GM21825 (cell line): ENCODE measurements at regions not wholly inside any gene's neighbourhood (a gene's known extent, or its start where the extent isn't known, plus 50 kb on each side); places are given as distances from the start of the nearest gene placed in this dataset.

ENCODE experiments used
- ATAC-seq: cut with Tn5 transposase; IDR thresholded peaks from one replicate; pipeline ENCODE4 v1.9.1; 2021; ENCODE audit warnings: mild to moderate bottlenecking, moderate library complexity; ENCODE audit not compliant: unreplicated experiment

DNA sequence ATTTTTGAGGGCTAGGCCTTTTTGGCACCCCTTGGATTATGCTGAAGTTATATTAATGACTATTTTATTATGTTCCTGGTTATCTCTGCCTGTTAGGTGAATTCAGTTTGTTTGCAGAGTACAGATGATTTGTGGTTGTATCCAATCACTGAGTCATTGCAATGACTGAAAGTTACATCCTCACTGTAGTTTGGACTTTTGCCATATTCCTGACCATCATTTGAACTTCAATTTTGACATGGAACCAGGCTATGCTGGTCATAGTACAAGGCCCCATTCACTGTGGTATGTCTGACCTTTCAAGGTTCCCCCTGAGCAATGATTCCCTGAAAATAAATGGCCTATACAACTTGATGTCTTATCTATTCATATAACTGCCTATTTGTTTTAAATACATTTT lies 621.0 kb downstream of the CCER1 start:
- no peak for ATAC-seq

DNA sequence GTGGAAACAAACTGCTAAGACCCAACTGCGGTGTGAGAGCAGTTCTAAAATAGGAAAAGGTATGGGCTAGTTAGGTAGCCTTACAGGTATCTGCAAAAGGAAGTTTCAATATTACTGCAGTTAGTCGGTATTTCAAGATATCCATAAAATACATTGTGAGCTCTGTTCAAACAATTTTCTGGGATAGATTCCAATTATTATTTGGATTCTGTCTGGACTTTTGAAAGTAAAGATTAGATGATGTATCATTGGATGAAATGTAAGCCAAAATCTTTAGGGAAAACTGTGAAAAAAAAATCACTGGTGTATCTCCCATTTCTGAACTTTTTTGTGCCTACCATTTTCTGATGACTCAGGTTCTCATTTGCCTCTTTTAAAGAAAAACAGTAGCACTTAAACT lies 621.6 kb downstream of the CCER1 start:
- ATAC-seq, result no peak

DNA sequence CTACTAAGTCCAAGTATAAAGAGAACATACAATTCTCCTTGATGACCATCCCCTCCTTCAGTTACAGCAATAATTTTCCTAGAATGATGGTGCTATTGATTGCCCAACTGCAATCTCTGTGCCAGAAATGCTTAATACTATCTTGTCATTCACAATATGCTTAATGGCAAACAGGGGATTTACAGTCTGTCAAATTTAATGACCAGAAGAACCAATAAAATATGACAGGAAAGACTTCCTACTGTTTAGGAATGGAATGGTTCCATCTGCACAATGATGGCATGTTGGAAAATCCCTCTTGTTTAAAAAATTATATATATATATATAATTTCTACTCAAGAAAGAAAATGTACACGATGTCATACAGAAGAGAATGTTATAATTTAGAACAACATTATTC lies 623.2 kb downstream of the CCER1 start:
- no peak for ATAC-seq

DNA sequence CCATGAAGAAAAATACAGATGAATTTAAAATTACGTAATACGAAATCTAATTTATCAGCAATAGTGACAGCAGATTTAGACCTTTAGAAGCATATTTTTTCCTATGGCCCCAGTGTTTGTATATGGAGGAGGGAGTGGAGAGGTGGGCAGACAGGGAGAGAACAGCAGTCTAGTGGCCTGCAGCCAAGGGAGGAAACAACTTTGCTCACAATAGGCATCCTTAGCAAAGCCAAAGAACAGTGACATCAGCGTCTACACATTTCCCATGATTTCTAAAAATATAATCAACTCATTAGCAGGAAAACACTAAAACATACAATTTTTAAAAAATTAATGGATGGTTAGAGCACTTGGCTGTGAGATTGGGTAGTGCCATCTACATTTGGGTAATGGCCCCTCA lies 622.6 kb upstream of the ATP2B1 start:
- no peak for ATAC-seq

DNA sequence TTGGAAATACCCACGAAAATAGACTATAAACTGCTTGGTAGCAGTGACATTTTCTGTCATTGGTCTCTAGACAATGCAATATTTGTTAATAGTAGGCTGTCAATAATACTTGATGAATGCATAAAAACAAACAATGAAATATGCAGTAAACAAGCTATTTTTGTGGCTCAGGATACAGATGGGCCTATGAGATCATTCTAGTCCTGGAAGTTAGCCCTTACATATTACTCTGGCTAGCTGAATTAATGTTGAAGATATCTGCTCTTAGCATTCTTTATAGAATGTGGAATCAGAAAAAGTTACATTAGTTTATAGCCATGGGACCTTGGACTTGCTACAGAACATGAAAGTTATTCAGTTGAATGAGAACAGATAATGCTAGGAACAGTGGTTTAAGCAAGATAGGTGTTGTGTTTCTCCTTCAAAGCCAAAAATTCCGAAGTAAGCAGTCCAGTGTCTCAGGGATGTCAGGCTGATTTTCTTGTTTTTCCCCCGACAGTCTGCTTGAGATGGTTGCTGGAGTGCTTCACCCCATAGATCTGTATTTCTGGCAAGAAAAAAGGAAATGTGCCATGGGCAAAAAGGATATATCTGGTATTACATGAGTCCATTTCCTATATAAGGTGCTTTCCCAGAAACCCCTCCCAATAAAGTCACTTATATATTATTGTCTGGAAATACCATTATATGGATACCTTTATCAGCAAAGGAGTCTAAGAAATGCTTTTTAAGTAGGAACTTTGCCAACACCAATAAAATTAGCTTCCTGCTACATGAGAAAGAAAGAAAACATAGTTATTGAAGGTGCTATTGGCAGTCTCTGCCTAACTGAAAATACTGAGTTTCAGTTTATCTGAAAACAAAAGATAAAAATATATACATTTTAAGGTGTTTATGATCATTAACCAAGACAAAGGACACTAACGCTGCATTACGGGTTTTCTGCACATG lies 619.4 kb upstream of the ATP2B1 start:
- no peak for ATAC-seq

DNA sequence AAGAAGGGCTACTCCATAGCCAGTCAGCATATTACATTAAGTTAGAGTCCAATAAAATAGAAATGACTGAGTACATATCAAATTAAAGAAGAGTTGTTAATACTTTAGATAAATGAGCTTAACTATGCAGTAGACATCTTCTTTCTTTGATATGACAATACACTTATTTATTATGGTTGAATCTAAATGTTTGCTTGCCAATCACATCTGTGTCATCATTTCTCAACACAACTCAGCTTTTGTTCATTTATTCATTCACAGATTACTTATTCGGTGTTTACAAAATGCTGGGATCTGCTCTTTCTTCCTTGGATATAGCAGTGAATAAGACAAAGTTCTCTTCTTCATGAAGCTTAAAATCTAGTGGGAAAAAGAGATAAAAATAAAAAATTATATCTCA lies 614.6 kb upstream of the ATP2B1 start:
- no peak for ATAC-seq

DNA sequence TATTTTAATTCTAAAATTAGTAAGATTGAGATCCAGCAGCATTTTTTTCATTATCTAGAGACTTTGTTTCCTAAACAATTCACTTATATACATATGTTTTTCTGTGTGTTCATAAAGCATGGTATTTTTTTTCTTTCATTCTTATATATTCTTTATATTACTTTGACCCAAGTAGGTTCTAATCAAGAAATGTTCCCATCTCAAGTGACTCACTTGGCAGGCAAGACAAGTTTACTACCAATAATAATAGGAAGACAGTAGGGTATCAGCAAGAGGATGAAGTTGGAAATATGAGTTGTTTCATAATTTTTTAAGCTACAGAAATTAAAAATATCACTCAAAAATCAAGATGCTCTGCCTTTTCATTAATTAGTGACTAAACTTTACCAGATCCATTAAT lies 613.4 kb upstream of the ATP2B1 start:
- ATAC-seq, result no peak

DNA sequence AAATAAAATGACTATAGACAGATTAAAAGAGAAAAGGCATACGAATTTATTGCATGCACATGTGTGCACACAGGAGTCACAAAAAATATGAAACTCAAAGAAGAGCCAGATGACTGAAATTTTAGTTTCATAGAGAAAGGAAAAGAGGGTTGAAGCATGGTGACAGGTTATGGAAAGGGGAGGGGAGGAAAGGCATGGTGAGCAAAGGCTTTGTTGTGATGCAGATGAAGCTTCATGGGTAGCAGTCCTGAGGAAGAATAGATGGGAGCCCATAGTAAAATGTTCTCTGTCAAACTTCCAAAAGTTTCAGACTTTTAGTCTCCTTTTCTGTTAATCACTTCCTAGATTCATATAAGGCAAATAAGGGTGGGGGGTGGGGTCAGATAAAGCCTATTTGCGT lies 612.7 kb upstream of the ATP2B1 start:
- no peak for ATAC-seq

DNA sequence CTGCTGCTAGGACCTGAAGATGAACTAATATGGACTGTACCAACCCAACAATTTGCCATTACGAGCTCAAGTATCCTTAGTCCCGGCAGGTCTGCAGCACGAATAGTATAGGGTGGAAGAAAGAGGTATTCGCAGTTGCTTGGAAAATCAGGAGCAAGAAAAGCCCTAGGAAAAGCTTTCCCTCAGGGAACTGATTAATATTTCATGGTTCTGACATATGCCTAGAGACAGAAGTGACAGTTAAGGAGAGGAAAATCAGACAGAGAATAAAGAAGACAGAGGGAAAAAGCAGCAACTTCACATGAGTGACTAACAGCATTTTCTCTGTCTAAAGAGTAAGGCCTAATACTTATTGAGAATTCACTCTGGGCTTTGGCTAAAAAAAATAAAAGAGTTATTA lies 602.9 kb upstream of the ATP2B1 start:
- no peak for ATAC-seq

DNA sequence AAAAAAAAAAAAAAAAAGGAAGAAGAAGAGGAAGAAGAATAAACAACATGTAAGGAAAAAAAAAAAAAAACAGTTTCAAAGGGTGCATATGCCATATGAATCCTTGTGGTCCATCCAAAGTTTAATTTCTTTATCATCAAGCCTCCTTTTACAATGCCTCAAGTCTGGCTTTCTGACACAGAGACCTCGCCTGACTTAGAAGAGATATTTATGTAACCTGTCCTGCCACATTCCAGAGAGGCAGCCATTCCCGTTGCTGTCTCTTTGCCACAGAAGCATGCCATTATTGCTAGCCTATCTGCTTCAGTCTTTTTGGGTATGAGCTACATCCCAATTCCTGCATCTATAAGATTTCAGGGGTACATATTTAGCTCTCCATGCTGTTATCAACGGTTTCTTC lies 596.7 kb upstream of the ATP2B1 start:
- no peak for ATAC-seq

DNA sequence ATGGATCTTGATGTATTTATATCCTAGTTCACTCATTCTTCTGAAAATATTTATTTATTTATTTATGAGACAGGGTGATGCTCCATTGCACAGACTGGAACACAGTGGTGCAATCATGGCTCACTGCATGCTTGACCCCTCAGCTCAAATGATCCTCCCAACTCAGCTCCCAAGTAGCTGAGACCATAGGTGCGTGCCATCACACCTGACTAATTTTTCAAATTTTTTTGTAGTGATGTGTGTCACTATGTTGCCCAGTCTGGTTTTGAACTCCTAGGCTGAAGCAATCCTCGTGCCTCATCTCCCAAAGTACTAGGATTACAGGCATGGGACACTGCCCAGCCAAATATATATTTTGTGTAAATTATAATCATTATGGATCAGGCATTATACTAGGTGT lies 595.6 kb upstream of the ATP2B1 start:
- ATAC-seq, result no peak

DNA sequence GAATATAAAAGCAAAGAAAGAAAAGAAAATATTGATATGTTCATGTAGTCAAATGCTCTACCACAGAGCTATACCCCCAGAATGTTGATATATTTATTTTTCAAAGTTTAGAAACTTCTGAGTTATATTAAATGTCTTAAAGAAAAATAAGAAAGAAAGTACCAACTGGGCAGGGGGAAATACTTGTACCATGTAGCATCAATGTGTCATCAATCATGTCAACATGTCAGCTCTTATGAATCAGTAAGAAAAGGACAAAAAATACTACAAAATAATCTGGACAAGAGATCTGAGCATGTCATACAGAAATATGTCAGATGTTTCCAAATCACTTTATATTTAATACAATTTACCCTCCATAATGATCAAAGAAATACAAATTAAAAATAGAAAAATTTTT lies 595.1 kb upstream of the ATP2B1 start:
- no peak for ATAC-seq

DNA sequence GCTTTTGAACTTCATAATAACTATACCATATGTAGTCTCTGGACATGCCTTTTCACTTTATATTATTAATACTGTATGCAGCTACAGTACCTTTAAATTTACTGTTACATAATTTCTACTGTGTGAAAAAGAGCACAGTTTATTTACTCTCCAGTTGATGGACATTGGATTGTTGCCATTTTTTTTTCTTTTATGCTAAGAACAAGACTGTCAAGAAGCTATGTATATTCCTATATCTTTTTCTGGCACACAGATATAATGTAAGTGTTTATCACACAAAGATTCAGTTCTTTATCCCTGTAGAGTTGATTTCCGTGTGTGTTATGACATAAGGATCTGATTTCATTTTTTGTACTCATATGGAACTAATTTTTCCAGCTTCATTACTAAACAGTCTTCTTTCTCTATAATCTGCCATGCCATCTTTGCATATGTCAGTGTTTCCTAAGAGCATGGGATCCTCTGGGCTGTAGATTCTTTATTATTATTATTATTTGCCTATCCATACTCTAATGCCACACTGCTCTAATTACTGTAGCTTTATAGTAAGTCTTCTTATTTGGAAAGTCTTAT lies 593.0 kb upstream of the ATP2B1 start:
- no peak for ATAC-seq

DNA sequence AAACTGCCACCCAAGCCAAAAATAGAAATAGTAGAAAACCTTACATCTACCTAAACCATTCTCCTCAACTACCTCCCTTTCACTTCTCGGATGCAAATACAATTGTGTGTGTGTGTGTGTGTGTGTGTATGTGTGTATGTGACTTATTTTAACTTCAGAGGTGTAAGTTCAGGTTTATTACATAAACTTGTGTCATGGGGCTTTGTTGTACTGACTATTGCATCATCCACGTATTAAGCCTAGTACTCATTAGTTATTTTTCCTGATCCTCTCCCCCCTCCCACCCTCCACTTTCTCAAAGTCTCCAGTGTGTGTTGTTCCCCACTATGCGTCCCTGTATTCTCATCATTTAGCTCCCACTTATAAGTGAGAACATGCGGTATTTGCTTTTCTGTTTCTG lies 592.5 kb upstream of the ATP2B1 start:
- ATAC-seq, result no peak

DNA sequence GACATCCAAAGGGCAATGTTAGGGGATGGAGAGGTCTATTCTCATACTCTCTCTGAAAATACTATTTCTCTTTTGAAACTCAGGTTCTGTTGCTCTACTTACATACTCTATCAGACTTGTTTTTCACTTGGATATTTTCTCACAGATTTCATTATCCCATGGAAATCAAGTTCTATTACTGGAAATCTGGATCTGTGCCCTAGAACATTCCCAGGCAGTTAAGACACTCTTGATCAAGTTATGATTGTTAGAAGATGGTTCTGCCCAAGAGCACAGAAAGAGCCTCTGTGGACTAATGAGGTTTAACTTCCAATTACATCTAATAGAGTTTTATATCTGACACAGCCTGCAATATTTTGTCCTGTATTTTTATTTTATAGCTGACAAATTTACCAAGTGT lies 591.0 kb upstream of the ATP2B1 start:
- no peak for ATAC-seq

DNA sequence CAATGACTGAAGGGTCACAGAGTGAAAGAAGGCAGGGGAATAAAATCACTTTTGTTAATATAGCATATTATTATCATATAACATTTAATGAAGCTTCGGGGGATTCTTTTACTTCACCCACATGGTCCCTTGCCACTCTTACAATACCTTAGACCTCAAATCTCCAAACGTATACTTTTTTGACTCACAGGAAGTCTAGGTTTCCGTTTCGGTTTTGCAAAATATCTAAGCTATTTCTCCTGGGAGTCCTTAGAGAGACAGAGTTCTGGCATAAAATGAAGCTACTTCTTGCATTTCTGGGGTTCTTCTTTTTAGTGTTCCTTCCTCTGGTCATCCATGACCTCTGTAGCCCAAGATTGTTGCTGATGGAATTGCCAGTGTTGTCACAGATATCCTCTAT lies 590.5 kb upstream of the ATP2B1 start:
- peak; percentile 98 for ATAC-seq

DNA sequence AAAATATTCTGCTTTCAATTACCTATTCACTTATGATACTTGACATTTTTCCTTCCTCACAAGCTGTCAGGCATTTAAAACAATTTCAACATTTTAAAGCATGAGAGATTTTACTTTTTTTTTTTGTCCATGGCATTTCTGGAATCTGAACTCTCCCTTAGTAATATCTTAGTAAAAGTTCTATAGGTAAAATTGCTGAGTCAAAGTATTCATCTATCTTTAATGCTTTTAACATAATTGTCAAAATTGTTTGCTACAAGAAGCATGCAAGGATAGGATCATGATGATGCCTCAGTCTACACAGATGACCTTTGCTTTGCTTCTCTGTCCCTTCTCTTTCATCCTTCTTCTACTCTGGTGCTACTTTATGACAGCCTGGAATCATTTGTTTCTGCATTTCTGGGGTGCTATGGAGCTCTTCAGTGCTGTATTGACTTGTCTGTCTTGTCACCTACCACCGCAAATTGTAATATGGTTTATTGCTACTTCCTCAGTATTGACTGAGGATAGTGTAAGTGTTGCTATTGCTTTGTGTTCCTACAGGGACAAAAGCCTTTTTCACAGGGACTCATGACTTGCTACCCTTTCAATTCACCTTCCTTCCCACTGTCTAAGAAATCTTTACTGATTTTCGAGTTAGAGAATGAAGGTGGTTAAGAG lies 589.8 kb upstream of the ATP2B1 start:
- ATAC-seq, result no peak

DNA sequence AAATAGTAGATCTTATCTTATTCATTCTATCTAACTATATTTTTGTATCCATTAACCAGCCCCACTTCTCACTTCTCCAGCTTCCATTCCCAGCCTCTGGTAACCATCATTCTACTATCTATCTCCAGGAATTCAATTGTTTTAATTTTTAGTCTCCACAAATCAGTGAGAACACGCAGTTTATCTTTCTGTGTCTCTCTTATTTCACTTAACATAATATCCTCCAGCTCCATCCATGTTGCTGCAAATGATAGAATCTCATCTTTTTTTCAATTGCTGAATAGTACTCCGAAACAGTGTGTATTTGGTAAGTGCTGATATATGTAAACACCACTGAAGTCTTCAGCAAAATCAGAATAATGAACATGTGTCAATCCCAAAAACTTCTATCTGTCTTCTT lies 587.2 kb upstream of the ATP2B1 start:
- no peak for ATAC-seq

DNA sequence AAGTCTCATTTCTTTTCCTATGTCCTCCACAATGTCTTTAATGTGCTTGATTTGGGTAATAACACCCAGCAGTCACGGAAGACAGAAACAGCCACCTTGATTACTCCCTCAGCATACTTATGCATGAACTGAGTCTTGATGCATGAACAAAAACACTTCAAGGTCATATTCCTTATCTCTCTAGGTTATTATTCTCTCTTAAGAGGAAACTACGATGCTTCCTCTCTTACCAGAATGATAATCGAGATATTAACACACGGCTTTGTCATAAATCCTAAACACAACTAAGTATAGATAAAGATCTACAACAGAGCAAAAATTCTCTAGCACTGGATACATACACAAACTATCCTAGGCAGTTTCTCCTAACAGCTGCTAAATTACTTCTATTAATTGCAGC lies 583.5 kb upstream of the ATP2B1 start:
- ATAC-seq, result no peak

DNA sequence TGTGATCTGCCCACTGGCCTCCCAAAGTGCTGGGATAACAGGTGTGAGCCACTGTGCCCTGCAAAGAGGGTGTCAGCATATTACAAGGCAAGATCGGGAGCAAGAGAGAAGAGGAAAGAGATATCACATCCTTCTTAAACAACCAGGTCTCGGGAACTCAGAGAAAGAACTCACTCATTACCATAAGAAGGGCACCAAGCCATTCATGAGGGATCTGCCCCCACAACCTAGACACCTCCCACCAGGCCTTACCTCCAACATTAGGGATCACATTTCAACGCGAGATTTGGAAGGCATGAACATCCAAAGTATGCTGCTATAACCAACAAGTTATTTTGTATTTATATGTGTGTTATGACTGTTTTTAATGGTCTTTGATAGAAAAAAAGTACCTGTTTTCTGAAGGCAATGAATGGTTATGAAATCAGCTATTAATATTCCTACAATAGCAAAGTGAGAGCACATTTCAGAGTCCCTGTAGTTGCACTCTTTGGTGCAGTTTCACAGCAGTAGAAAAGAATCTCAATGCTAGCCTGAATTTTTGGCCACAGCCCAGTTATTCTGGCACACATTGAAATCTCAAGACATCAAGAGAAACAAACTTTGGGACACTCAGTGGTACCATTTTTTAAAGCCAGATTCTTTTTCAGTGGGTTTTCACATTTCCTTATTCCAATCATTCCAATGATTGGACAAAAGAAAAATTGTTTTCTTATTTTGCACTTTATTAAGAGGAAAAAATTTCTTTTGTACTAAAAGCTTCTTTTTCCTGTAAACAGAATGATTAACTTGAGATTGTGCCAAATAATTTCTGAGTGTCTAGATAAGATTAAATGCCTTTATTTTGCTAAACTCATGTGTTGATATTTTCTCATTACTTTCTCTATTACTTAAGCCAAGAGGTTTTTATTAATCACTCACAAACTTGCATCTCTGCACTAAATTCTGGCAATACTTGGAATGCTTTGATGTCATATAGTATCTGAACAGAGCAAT lies 582.6 kb upstream of the ATP2B1 start:
- no peak for ATAC-seq

DNA sequence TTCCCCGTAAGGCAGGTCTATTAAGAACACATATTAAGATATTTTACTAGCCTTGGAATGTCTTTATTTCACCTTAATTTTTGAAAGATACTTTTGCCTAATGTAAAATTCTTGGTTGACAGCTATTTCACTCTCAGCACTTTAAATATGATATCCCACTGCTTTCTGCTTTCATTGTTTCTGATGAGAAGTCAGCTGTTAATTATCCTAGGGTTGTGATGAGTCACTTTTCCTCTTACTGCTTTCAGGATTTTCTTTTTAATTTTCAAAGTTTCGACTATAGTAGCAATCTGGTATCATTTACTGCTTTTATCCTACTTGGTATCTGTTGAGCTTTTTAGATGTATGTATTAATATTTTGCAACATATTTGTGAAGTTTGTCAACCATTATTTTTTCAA lies 578.9 kb upstream of the ATP2B1 start:
- ATAC-seq, result no peak
